K562 (cell line): ENCODE measurements at regions not wholly inside any gene's neighbourhood (a gene's known extent, or its start where the extent isn't known, plus 50 kb on each side); places are given as distances from the start of the nearest gene placed in this dataset.

Experiments used
- ATAC-seq: fragments of 200-7000 bp; cut with Tn5 transposase; 3 replicates; pipeline ENCODE4 v1.9.1; 2020; ENCODE audit warnings: moderate library complexity
- BruUV-seq: library from RNA; stranded (reverse); fragments of 400-500 nt; replicated peaks from 2 replicates; lab custom pipeline; 2021; lab: Mats Ljungman, UMichigan
- CTCF ChIA-PET: fragments of 300-600 bp; formaldehyde crosslinking; extraction: SDS; loops from one replicate; lab custom pipeline; 2021; ENCODE audit warnings: low intra/inter-chr PET ratio; lab: Yijun Ruan, JAX
- POLR2A ChIA-PET: fragments of 300-600, 350-650 bp; sonication (Branson Sonifier 250); formaldehyde crosslinking; extraction: SDS; loops from one replicate; lab custom pipeline; 2021; ENCODE audit warnings: antibody characterized with exemption, inconsistent platforms; lab: Yijun Ruan, JAX
- DNase-seq, 4 experiments: peaks; one replicate each; pipeline versions ENCODE4 v3.0.0 to v3.0.0-alpha.2; 2011 to 2018; ENCODE audit warnings: low spot score in 3 of 4, mixed read lengths in 3 of 4; ENCODE audit errors: extremely low read depth in 1 of 4
- FAIRE-seq: peaks from 2 replicates; lab custom pipeline; 2011; peaks lifted over from hg19 to GRCh38; lab: Jason Lieb, UNC
- H2AFZ ChIP-seq: 2 replicates; pipeline ENCODE4 v1.6.0; 2011; ENCODE audit warnings: low read depth, low read length, control low read depth, inconsistent platforms
- H3K27ac ChIP-seq: fragments of 200-600 bp; 3 replicates; pipeline ENCODE4 v1.8.0; 2011; ENCODE audit warnings: low read depth, mild to moderate bottlenecking, control low read depth, inconsistent platforms, low read length, moderate library complexity, mixed read lengths; ENCODE audit errors: extremely low read depth
- H3K27me3 ChIP-seq, 2 experiments: fragments of 300-600 bp in 1 of 2; 2 replicates in 1 of 2; 3 replicates in 1 of 2; pipeline versions ENCODE4 v1.6.0 to v1.8.0; 2011; ENCODE audit warnings: inconsistent platforms in 2 of 2, low read length in 2 of 2, mild to moderate bottlenecking in 1 of 2, mixed read lengths in 1 of 2, moderate library complexity in 1 of 2; ENCODE audit not compliant: control insufficient read depth in 2 of 2, insufficient read depth in 2 of 2
- H3K36me3 ChIP-seq: fragments of 300-600 bp; 3 replicates; pipeline ENCODE4 v1.8.0; 2011; ENCODE audit warnings: mild to moderate bottlenecking, low read length, inconsistent platforms; ENCODE audit not compliant: control insufficient read depth, insufficient read depth
- H3K4me1 ChIP-seq, 2 experiments: fragments of 200-600 bp in 1 of 2; replicated peaks in 1 of 2; 2 replicates in 1 of 2; 3 replicates in 1 of 2; pipeline versions ENCODE4 v1.5.1 to v1.8.0; 2011; ENCODE audit warnings: inconsistent platforms in 2 of 2, low read length in 2 of 2, mild to moderate bottlenecking in 1 of 2, mixed read lengths in 1 of 2, moderate library complexity in 1 of 2; ENCODE audit not compliant: control insufficient read depth in 2 of 2, insufficient read depth in 2 of 2
- H3K4me2 ChIP-seq: 2 replicates; pipeline ENCODE4 v1.6.1; 2011; ENCODE audit warnings: low read length, control low read depth, inconsistent platforms, mixed read lengths; ENCODE audit not compliant: insufficient read depth
- H3K4me3 ChIP-seq: fragments of 200-600 bp; sonication (generic), shearing (Covaris generic); 2 replicates; pipeline ENCODE4 v1.5.1; 2016; ENCODE audit warnings: control low read depth, inconsistent platforms
- H3K79me2 ChIP-seq: fragments of 200-600 bp; 3 replicates; pipeline ENCODE4 v1.8.0; 2011; ENCODE audit warnings: low read length, inconsistent platforms; ENCODE audit not compliant: control insufficient read depth, insufficient read depth
- H3K9ac ChIP-seq, 2 experiments: 2 replicates each; pipeline versions ENCODE4 v1.6.0 to v1.6.1; 2011; ENCODE audit warnings: low read depth in 2 of 2, low read length in 2 of 2, control low read depth in 1 of 2, inconsistent platforms in 1 of 2, mild to moderate bottlenecking in 1 of 2, mixed read lengths in 1 of 2; ENCODE audit not compliant: insufficient read depth in 1 of 2
- H3K9me1 ChIP-seq: one replicate; pipeline ENCODE4 v1.6.0; 2011; ENCODE audit warnings: inconsistent platforms, mild to moderate bottlenecking, low read length, moderate library complexity; ENCODE audit not compliant: control insufficient read depth, insufficient read depth
- H3K9me3 ChIP-seq: replicated peaks from 2 replicates; pipeline ENCODE4 v1.5.1; 2011; ENCODE audit warnings: low read depth, low read length, inconsistent platforms; ENCODE audit not compliant: control insufficient read depth, insufficient read depth
- H4K20me1 ChIP-seq: replicated peaks from 2 replicates; pipeline ENCODE4 v1.6.1; 2011; ENCODE audit warnings: low read length, inconsistent platforms, mixed read lengths; ENCODE audit not compliant: control insufficient read depth, insufficient read depth
- AFF1 ChIP-seq, 2 experiments: fragments of 450-650 bp; IDR thresholded peaks; 2 replicates each; pipeline ENCODE4 v1.6.1; 2018; ENCODE audit warnings: mild to moderate bottlenecking in 2 of 2, low read depth in 1 of 2; ENCODE audit not compliant: partially characterized antibody in 2 of 2
- ETV6 ChIP-seq, 3 experiments: fragments of 150-350 bp in 1 of 3; sonication (generic) in 1 of 3; formaldehyde crosslinking in 1 of 3; IDR thresholded peaks; 2 replicates each; pipeline versions ENCODE4 v1.6.1 to v1.8.0; 2014 to 2022; ENCODE audit warnings: borderline replicate concordance in 2 of 3, low read depth in 2 of 3, antibody characterized with exemption in 1 of 3, low read length in 1 of 3, mild to moderate bottlenecking in 1 of 3, missing genetic modification reagents in 1 of 3
- HLTF ChIP-seq: fragments of 450-650 bp; IDR thresholded peaks from 2 replicates; pipeline ENCODE4 v1.6.1; 2016
- MCM3 ChIP-seq: fragments of 450-650 bp; IDR thresholded peaks from 2 replicates; pipeline ENCODE4 v1.6.1; 2016
- NR2F6 ChIP-seq: fragments of 450-650 bp; formaldehyde crosslinking; IDR thresholded peaks from 2 replicates; pipeline ENCODE4 v1.4.0; 2020; ENCODE audit warnings: mild to moderate bottlenecking
- SP2 ChIP-seq: IDR thresholded peaks from 2 replicates; pipeline ENCODE4 v1.6.1; 2011; ENCODE audit warnings: mild to moderate bottlenecking, low read depth, low read length, moderate library complexity; ENCODE audit not compliant: poor library complexity, severe bottlenecking; ENCODE audit errors: extremely low read depth
- ZFP30 ChIP-seq: fragments of 250-450 bp; sonication (Bioruptor Pico); IDR thresholded peaks from 2 replicates; pipeline ENCODE4 v1.8.0; 2022; ENCODE audit warnings: moderate library complexity, mild to moderate bottlenecking, inconsistent platforms, borderline replicate concordance
- ZFX ChIP-seq: sonication (generic); formaldehyde crosslinking; IDR thresholded peaks from 2 replicates; pipeline ENCODE4 v1.8.0; 2022; ENCODE audit warnings: mild to moderate bottlenecking, missing genetic modification reagents, moderate library complexity
- ZNF3 ChIP-seq: fragments of 250-450 bp; sonication (Bioruptor Pico); IDR thresholded peaks from 2 replicates; pipeline ENCODE4 v1.5.0; 2021; ENCODE audit warnings: mild to moderate bottlenecking, moderate library complexity
- WGBS: fragments of 100-300 bp; shearing (Covaris generic); methylation state at CpG from one replicate; pipeline ENCODE4 v1.1.6; 2016; ENCODE audit warnings: low coverage, mixed read lengths; ENCODE audit not compliant: insufficient coverage; ENCODE audit errors: missing lambda C conversion rate; 5-methylcytosine and 5-hydroxymethylcytosine counted together
- in situ Hi-C: fragments of 300-500 bp; cut with MboI; formaldehyde crosslinking; loops from 4 replicates; pipeline ENCODE4 v1.15.0; 2018; ENCODE audit warnings: inconsistent platforms, mixed read lengths
- intact Hi-C: fragments of 100-400 bp; cut with micrococcal nuclease; formaldehyde crosslinking; loops from 2 replicates; pipeline ENCODE4 v1.14.2; 2022

GRCh38 chr6:19911223-19911622, 74.1 kb downstream of the ID4 start:
- POLR2A ChIA-PET: no interaction called here
- FAIRE-seq (no peak), ATAC-seq (no peak)
- WGBS: 0% methylated on average over 3 of the region's 3 CpGs
- Histone ChIP-seq H3K9me3 (no peaks in the 10 kb centered on the region), H3K79me2 (no peaks in the 10 kb centered on the region), H3K4me3 (no peak overlapping the region), H3K9ac (no peak overlapping the region), H4K20me1 (no peaks in the 10 kb centered on the region), H3K9me1 (no peaks in the 10 kb centered on the region), H2AFZ (no peak overlapping the region), H3K4me2 (no peak overlapping the region)
- in situ Hi-C loops: no loop called here
- CTCF ChIA-PET: no interaction called here
- no peak for TF ChIP-seq ZNF3 (CRISPR knock-in tag)
- TF ChIP-seq ZFX: no peak
- TF ChIP-seq NR2F6 (CRISPR knock-in tag): no peak
- no peak for TF ChIP-seq ZFP30 (CRISPR knock-in tag)
- TF ChIP-seq HLTF: no peak
- TF ChIP-seq, all 486 proteins: peak for 0
- DNase-seq: no peak
- H3K36me3 ChIP-seq: no peaks in the 10 kb centered on the region
- H3K4me1 ChIP-seq: no peaks in the 10 kb centered on the region
- intact Hi-C loops: no loop called here
- no TSS peak for BruUV-seq
- H3K27ac ChIP-seq: no peak overlapping the region
- no peaks in the 10 kb centered on the region for H3K27me3 ChIP-seq

GRCh38 chr6:19918436-19918835, 81.3 kb downstream of the ID4 start:
- intact Hi-C loops: no loop called here
- BruUV-seq: no TSS peak
- H3K9me3 ChIP-seq: no peaks in the 10 kb centered on the region
- WGBS: 0% methylated on average over 1 of the region's 1 CpG
- no peak for DNase-seq
- FAIRE-seq: no peak
- H2AFZ ChIP-seq: no peak overlapping the region
- in situ Hi-C loops: no loop called here
- H3K27ac ChIP-seq: no peak overlapping the region
- no peaks in the 10 kb centered on the region for H4K20me1 ChIP-seq
- no peak overlapping the region for H3K4me3 ChIP-seq
- H3K27me3 ChIP-seq: no peaks in the 10 kb centered on the region
- no peaks in the 10 kb centered on the region for H3K36me3 ChIP-seq
- ChIA-PET POLR2A (no interaction called here), CTCF (no interaction called here)
- H3K9me1 ChIP-seq: no peaks in the 10 kb centered on the region
- no peak overlapping the region for H3K9ac ChIP-seq
- no peak overlapping the region for H3K4me2 ChIP-seq
- TF ChIP-seq AFF1 (IDR thresholded peaks at IDR 0.05; ENCODE audit: low read depth in 1 of 2, partially characterized antibody in 2 of 2) (peak in 1 of 2 experiments; percentile 99), SP2 (no peak), ETV6 (IDR thresholded peaks at IDR 0.05; ENCODE audit: borderline replicate concordance in 1 of 2, low read depth in 2 of 2, low read length in 1 of 2) (no peak), ETV6 (CRISPR knock-in tag; IDR thresholded peaks at IDR 0.05; ENCODE audit: borderline replicate concordance) (no peak), MCM3 (no peak)
- no peak for ATAC-seq
- no peaks in the 10 kb centered on the region for H3K4me1 ChIP-seq
- H3K79me2 ChIP-seq: no peaks in the 10 kb centered on the region
